GM19328 (cell line): ENCODE measurements at regions not wholly inside any gene's neighbourhood (a gene's known extent, or its start where the extent isn't known, plus 50 kb on each side); places are given as distances from the start of the nearest gene placed in this dataset.

Source experiments
- ATAC-seq: cut with Tn5 transposase; IDR thresholded peaks from one replicate; pipeline ENCODE4 v1.9.1; 2021; ENCODE audit warnings: mild to moderate bottlenecking, moderate library complexity; ENCODE audit not compliant: unreplicated experiment

GRCh38 chr2:18690342-18690741 lies 101.0 kb upstream of the NT5C1B start:
- no peak for ATAC-seq

- ATAC-seq = no peak
These were observed 95.1 kb upstream of the NT5C1B start for GRCh38 chr2:18684206-18685038.

- no peak for ATAC-seq
These were observed 93.3 kb upstream of the NT5C1B start for GRCh38 chr2:18682681-18683080.

- ATAC-seq = no peak
These were observed 87.9 kb upstream of the NT5C1B start for GRCh38 chr2:18677280-18677679.

- no peak for ATAC-seq
These were observed 84.9 kb upstream of the NT5C1B start for GRCh38 chr2:18674309-18674708.

- no peak for ATAC-seq
These were observed 82.0 kb upstream of the NT5C1B start for GRCh38 chr2:18671363-18671762.

- ATAC-seq = no peak
These were observed 78.9 kb upstream of the NT5C1B start for GRCh38 chr2:18668221-18668620.

GRCh38 chr2:18664421-18664820 lies 75.1 kb upstream of the NT5C1B start:
- no peak for ATAC-seq

- ATAC-seq = no peak
These were observed 74.5 kb upstream of the NT5C1B start for GRCh38 chr2:18663861-18664260.

GRCh38 chr2:18662689-18663088 lies 73.3 kb upstream of the NT5C1B start:
- no peak for ATAC-seq

GRCh38 chr2:18659915-18660314 lies 70.5 kb upstream of the NT5C1B start:
- ATAC-seq = no peak

GRCh38 chr2:18656048-18656447 lies 66.7 kb upstream of the NT5C1B start:
- ATAC-seq = no peak

- ATAC-seq = no peak
These were observed 62.7 kb upstream of the NT5C1B start for GRCh38 chr2:18651842-18652774.

- no peak for ATAC-seq
These were observed 60.9 kb upstream of the NT5C1B start for GRCh38 chr2:18650221-18650620.

GRCh38 chr2:18649502-18650135 lies 60.2 kb upstream of the NT5C1B start:
- ATAC-seq = no peak

- ATAC-seq = no peak
These were observed 58.8 kb upstream of the NT5C1B start for GRCh38 chr2:18648161-18648560.

GRCh38 chr2:18647731-18648130 lies 58.4 kb upstream of the NT5C1B start:
- ATAC-seq = no peak

GRCh38 chr2:18645315-18645714 lies 55.9 kb upstream of the NT5C1B start:
- no peak for ATAC-seq

GRCh38 chr2:18644115-18644462 lies 54.7 kb upstream of the NT5C1B start:
- ATAC-seq = no peak

GRCh38 chr2:18643326-18644114 lies 54.2 kb upstream of the NT5C1B start:
- ATAC-seq = no peak

- ATAC-seq = no peak
These were observed 52.5 kb upstream of the NT5C1B start for GRCh38 chr2:18641823-18642222.
